ENCODE measurements at regions not wholly inside any gene's neighbourhood (a gene's known extent, or its start where the extent isn't known, plus 50 kb on each side); places are given as distances from the start of the nearest gene placed in this dataset.

DNA sequence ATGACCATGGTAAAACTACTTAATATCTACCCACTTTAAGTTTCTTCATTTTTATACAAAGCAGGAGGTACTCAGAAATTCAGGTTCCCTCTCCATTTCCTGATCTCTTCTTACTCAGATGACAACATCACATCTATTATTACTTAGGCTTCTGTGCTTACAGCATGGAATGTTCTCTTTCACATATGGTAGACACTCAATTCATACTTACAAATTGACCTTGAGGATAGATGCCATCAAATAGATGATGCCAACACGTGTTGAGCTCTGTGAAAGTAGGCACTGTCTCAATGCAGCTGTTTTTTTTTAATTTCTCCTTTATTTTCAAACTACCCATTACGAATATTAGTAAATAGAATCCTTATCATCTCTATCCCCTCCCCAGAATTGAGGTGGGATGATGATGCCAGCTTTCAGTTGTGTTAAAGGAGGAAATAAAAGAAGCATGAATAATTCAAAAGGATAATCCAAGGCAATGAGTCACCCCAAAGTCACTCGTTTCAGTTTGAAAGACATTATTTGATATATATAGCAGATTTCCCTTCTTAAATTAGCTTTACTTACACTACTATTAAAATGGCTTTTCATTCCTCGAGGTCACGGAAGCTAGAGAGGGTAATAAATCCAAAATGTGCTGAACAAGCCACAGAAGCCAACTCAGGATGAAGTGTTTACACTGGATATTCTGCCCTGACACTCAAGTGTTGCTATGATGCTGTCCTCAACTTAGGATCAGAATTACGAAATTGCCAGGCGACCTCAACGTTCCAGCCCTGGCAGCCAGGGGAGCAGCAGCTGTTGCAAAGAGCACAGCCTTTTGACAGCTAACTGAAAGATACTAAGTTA lies 124.2 kb upstream of the EOLA2 start:
- Histone ChIP-seq H3K4me3 (ENCODE audit: low read depth, low read length, poor library complexity, severe bottlenecking) (no peak overlapping the region), H3K9me3 (ENCODE audit: low read depth, low read length, poor library complexity, severe bottlenecking) (no peaks in the 10 kb centered on the region), H3K36me3 (ENCODE audit: insufficient read depth, low read length, poor library complexity, severe bottlenecking) (no peaks in the 10 kb centered on the region), H3K27ac (ENCODE audit: low read depth, low read length, poor library complexity, severe bottlenecking) (no peak overlapping the region), H3K4me1 (ENCODE audit: insufficient read depth, low read length, poor library complexity, severe bottlenecking) (peaks cover 17% of the 10 kb centered on the region), H3K27me3 (replicated peaks; ENCODE audit: insufficient read depth, low read depth, low read length, poor library complexity) (no peaks in the 10 kb centered on the region)
- CTCF ChIA-PET: no interaction called here
- TF ChIP-seq, protein P1, sequence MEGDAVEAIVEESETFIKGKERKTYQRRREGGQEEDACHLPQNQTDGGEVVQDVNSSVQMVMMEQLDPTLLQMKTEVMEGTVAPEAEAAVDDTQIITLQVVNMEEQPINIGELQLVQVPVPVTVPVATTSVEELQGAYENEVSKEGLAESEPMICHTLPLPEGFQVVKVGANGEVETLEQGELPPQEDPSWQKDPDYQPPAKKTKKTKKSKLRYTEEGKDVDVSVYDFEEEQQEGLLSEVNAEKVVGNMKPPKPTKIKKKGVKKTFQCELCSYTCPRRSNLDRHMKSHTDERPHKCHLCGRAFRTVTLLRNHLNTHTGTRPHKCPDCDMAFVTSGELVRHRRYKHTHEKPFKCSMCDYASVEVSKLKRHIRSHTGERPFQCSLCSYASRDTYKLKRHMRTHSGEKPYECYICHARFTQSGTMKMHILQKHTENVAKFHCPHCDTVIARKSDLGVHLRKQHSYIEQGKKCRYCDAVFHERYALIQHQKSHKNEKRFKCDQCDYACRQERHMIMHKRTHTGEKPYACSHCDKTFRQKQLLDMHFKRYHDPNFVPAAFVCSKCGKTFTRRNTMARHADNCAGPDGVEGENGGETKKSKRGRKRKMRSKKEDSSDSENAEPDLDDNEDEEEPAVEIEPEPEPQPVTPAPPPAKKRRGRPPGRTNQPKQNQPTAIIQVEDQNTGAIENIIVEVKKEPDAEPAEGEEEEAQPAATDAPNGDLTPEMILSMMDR (conservative IDR thresholded peaks at IDR 0.05; ENCODE audit: low read depth, low read length): no peak
- TF ChIP-seq EZH2 (IDR thresholded peaks at IDR 0.05; ENCODE audit: borderline replicate concordance, low read depth, low read length, poor library complexity, severe bottlenecking): no peak
- BruUV-seq (replicated peaks): no TSS peak
- POLR2A ChIA-PET (ENCODE audit: low non-redundant PET): no interaction called here
- peak; percentile 82 for DNase-seq (ENCODE audit: low spot score)
- intact Hi-C loops (cut with micrococcal nuclease; ENCODE audit: unreplicated experiment): no loop called here

DNA sequence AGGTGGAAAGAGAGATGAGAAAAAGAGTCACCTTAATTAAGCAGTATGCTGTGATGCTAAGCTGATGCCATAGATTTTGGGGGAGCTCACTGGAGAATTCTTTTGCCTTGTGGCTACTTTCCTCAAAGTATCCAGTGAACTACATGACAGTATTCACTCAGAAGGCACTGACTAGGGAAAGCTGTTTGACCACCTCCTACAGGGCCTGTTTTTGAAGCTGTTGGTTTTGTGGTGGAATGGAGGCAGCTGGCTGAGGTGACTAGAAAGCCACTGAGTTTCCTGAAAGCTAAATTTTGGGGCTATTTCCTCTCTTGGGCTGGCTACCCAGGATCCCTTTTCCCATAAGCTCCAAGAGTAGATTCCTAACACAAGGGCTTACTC lies 124.8 kb upstream of the EOLA2 start:
- Histone ChIP-seq H3K27ac (ENCODE audit: low read depth, low read length, poor library complexity, severe bottlenecking) (no peak overlapping the region), H3K36me3 (ENCODE audit: insufficient read depth, low read length, poor library complexity, severe bottlenecking) (no peaks in the 10 kb centered on the region), H3K4me3 (ENCODE audit: low read depth, low read length, poor library complexity, severe bottlenecking) (no peak overlapping the region), H3K9me3 (ENCODE audit: low read depth, low read length, poor library complexity, severe bottlenecking) (no peaks in the 10 kb centered on the region), H3K27me3 (replicated peaks; ENCODE audit: insufficient read depth, low read depth, low read length, poor library complexity) (no peaks in the 10 kb centered on the region), H3K4me1 (ENCODE audit: insufficient read depth, low read length, poor library complexity, severe bottlenecking) (peaks cover 17% of the 10 kb centered on the region)
- CTCF ChIA-PET: no interaction called here
- intact Hi-C loops (cut with micrococcal nuclease; ENCODE audit: unreplicated experiment): no loop called here
- TF ChIP-seq EZH2 (IDR thresholded peaks at IDR 0.05; ENCODE audit: borderline replicate concordance, low read depth, low read length, poor library complexity, severe bottlenecking): no peak
- TF ChIP-seq, protein P1 (conservative IDR thresholded peaks at IDR 0.05; ENCODE audit: low read depth, low read length): no peak
- DNase-seq (ENCODE audit: low spot score): no peak
- no TSS peak for BruUV-seq (replicated peaks)
- POLR2A ChIA-PET (ENCODE audit: low non-redundant PET): no interaction called here

GRCh38 chrX:150063674-150064073 lies 125.4 kb upstream of the EOLA2 start:
- Histone ChIP-seq H3K27ac (ENCODE audit: low read depth, low read length, poor library complexity, severe bottlenecking) (no peak overlapping the region), H3K27me3 (replicated peaks; ENCODE audit: insufficient read depth, low read depth, low read length, poor library complexity) (no peaks in the 10 kb centered on the region), H3K4me3 (ENCODE audit: low read depth, low read length, poor library complexity, severe bottlenecking) (no peak overlapping the region), H3K9me3 (ENCODE audit: low read depth, low read length, poor library complexity, severe bottlenecking) (no peaks in the 10 kb centered on the region), H3K36me3 (ENCODE audit: insufficient read depth, low read length, poor library complexity, severe bottlenecking) (no peaks in the 10 kb centered on the region), H3K4me1 (ENCODE audit: insufficient read depth, low read length, poor library complexity, severe bottlenecking) (peaks cover 17% of the 10 kb centered on the region)
- no peak for DNase-seq (ENCODE audit: low spot score)
- intact Hi-C loops (cut with micrococcal nuclease; ENCODE audit: unreplicated experiment): no loop called here
- TF ChIP-seq EZH2 (IDR thresholded peaks at IDR 0.05; ENCODE audit: borderline replicate concordance, low read depth, low read length, poor library complexity, severe bottlenecking): no peak
- TF ChIP-seq, protein P1 (conservative IDR thresholded peaks at IDR 0.05; ENCODE audit: low read depth, low read length): no peak
- no TSS peak for BruUV-seq (replicated peaks)
- ChIA-PET CTCF (no interaction called here), POLR2A (ENCODE audit: low non-redundant PET) (no interaction called here)
